ENCODE measurements at regions not wholly inside any gene's neighbourhood (a gene's known extent, or its start where the extent isn't known, plus 50 kb on each side); places are given as distances from the start of the nearest gene placed in this dataset.

DNA sequence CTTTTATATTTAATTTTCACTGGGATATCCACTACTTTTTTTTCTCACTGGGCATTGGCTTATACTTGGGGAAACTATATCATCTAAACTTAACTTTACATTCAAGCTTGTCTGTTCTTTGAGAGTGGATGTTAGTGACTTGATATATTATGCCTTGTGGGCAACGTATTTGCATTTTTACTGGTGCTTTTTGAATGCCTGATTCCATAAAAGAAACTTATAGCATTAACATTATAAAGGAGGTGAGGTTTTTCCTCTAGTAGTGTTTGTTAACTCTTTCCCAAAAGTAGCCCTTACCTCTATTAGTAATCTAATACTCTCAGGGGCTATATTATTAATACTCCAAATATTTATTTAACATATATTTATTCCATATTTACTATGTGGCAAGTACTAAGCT lies 416.5 kb downstream of the PLA2G4A start:
- TF ChIP-seq TOX (CRISPR knock-in tag; IDR thresholded peaks at IDR 0.05; ENCODE audit: borderline replicate concordance) (no peak), GLIS3 (CRISPR knock-in tag; IDR thresholded peaks at IDR 0.05) (no peak), CSDC2 (CRISPR knock-in tag; IDR thresholded peaks at IDR 0.05) (no peak), ARNTL (CRISPR knock-in tag; IDR thresholded peaks at IDR 0.05; ENCODE audit: borderline replicate concordance, low read depth) (no peak), ZFP30 (CRISPR knock-in tag; IDR thresholded peaks at IDR 0.05) (no peak), ZC3H10 (CRISPR knock-in tag; IDR thresholded peaks at IDR 0.05) (no peak), ZFP3 (CRISPR knock-in tag; IDR thresholded peaks at IDR 0.05) (no peak), SNAI2 (CRISPR knock-in tag; IDR thresholded peaks at IDR 0.05) (no peak), ISL1 (CRISPR knock-in tag; IDR thresholded peaks at IDR 0.05) (no peak), OSR1 (CRISPR knock-in tag; IDR thresholded peaks at IDR 0.05) (no peak), ZNF70 (CRISPR knock-in tag; IDR thresholded peaks at IDR 0.05) (no peak), ZNF565 (CRISPR knock-in tag; conservative IDR thresholded peaks at IDR 0.05; ENCODE audit: low read depth) (no peak), POU6F1 (CRISPR knock-in tag; IDR thresholded peaks at IDR 0.05; ENCODE audit: borderline replicate concordance, low read depth) (no peak)
- TF ChIP-seq, protein P1, sequence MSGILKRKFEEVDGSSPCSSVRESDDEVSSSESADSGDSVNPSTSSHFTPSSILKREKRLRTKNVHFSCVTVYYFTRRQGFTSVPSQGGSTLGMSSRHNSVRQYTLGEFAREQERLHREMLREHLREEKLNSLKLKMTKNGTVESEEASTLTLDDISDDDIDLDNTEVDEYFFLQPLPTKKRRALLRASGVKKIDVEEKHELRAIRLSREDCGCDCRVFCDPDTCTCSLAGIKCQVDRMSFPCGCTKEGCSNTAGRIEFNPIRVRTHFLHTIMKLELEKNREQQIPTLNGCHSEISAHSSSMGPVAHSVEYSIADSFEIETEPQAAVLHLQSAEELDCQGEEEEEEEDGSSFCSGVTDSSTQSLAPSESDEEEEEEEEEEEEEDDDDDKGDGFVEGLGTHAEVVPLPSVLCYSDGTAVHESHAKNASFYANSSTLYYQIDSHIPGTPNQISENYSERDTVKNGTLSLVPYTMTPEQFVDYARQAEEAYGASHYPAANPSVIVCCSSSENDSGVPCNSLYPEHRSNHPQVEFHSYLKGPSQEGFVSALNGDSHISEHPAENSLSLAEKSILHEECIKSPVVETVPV (CRISPR knock-in tag; IDR thresholded peaks at IDR 0.05), result no peak
- no peak for ATAC-seq

- no peak for ATAC-seq
- TF ChIP-seq TSHZ2 (CRISPR knock-in tag; IDR thresholded peaks at IDR 0.05) (no peak), GLIS3 (CRISPR knock-in tag; IDR thresholded peaks at IDR 0.05) (no peak), ARNTL (CRISPR knock-in tag; IDR thresholded peaks at IDR 0.05; ENCODE audit: borderline replicate concordance, low read depth) (no peak), PPARA (CRISPR knock-in tag; IDR thresholded peaks at IDR 0.05; ENCODE audit: borderline replicate concordance) (no peak)
Measured at GRCh38 chr1:187249196-187249595, 420.4 kb downstream of the PLA2G4A start.

- no peak for TF ChIP-seq ZNF70 (CRISPR knock-in tag; IDR thresholded peaks at IDR 0.05)
- ATAC-seq, result no peak
Measured at GRCh38 chr1:187252923-187253322, 424.2 kb downstream of the PLA2G4A start.

DNA sequence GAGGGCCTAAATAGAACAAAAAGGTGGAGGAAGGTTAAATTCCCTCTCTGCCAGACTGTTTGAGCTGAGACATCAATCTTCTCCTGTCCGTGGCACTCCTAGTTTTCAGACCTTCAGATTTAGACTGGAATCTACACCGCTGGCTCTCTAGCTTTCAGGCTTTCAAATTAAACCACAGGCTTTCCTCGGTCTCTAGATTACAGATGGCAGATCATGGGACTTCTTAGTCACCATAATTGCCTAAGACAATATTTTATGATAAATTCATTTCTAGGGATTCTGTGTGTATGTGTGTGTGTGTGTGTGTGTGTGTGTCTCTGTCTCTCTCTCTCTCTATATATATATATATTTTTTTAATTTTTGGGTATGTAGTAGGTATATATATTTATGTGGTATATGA lies 428.7 kb downstream of the PLA2G4A start:
- no peak for ATAC-seq
- no peak for TF ChIP-seq CSDC2 (CRISPR knock-in tag; IDR thresholded peaks at IDR 0.05)
- TF ChIP-seq, protein P2, sequence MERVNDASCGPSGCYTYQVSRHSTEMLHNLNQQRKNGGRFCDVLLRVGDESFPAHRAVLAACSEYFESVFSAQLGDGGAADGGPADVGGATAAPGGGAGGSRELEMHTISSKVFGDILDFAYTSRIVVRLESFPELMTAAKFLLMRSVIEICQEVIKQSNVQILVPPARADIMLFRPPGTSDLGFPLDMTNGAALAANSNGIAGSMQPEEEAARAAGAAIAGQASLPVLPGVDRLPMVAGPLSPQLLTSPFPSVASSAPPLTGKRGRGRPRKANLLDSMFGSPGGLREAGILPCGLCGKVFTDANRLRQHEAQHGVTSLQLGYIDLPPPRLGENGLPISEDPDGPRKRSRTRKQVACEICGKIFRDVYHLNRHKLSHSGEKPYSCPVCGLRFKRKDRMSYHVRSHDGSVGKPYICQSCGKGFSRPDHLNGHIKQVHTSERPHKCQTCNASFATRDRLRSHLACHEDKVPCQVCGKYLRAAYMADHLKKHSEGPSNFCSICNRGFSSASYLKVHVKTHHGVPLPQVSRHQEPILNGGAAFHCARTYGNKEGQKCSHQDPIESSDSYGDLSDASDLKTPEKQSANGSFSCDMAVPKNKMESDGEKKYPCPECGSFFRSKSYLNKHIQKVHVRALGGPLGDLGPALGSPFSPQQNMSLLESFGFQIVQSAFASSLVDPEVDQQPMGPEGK (CRISPR knock-in tag; IDR thresholded peaks at IDR 0.05; ENCODE audit: borderline replicate concordance), result no peak
- TF ChIP-seq ISL1 (CRISPR knock-in tag; IDR thresholded peaks at IDR 0.05), result no peak
- TF ChIP-seq ZNF565 (CRISPR knock-in tag; conservative IDR thresholded peaks at IDR 0.05; ENCODE audit: low read depth), result no peak
- TF ChIP-seq, protein P1 (CRISPR knock-in tag; IDR thresholded peaks at IDR 0.05), result no peak
- no peak for TF ChIP-seq TOX (CRISPR knock-in tag; IDR thresholded peaks at IDR 0.05; ENCODE audit: borderline replicate concordance)
- no peak for TF ChIP-seq ZC3H10 (CRISPR knock-in tag; IDR thresholded peaks at IDR 0.05)
- TF ChIP-seq RARB (CRISPR knock-in tag; IDR thresholded peaks at IDR 0.05), result no peak
- no peak for TF ChIP-seq ESRRG (CRISPR knock-in tag; IDR thresholded peaks at IDR 0.05)
- TF ChIP-seq GLIS3 (CRISPR knock-in tag; IDR thresholded peaks at IDR 0.05), result no peak
- TF ChIP-seq POU6F1 (CRISPR knock-in tag; IDR thresholded peaks at IDR 0.05; ENCODE audit: borderline replicate concordance, low read depth), result no peak
- TF ChIP-seq SNAI2 (CRISPR knock-in tag; IDR thresholded peaks at IDR 0.05), result no peak
- TF ChIP-seq ZFP30 (CRISPR knock-in tag; IDR thresholded peaks at IDR 0.05), result no peak
- TF ChIP-seq TCF4 (CRISPR knock-in tag; IDR thresholded peaks at IDR 0.05; ENCODE audit: borderline replicate concordance), result no peak
- no peak for TF ChIP-seq PPARA (CRISPR knock-in tag; IDR thresholded peaks at IDR 0.05; ENCODE audit: borderline replicate concordance)
- TF ChIP-seq ZNF70 (CRISPR knock-in tag; IDR thresholded peaks at IDR 0.05), result no peak
- TF ChIP-seq ZNF8 (CRISPR knock-in tag; IDR thresholded peaks at IDR 0.05), result no peak
- TF ChIP-seq OSR1 (CRISPR knock-in tag; IDR thresholded peaks at IDR 0.05), result no peak

Data from SK-N-SH treated with all-trans-retinoic acid at 6 μM for 48 hours (cell line).